ENCODE measurements at regions not wholly inside any gene's neighbourhood (a gene's known extent, or its start where the extent isn't known, plus 50 kb on each side); places are given as distances from the start of the nearest gene placed in this dataset.

GRCh38 chr14:38405851-38406635, 150.2 kb upstream of the CLEC14A start:
- intact Hi-C loops (cut with micrococcal nuclease), result no loop called here
- Mint-ChIP-seq H3K27me3 (ENCODE audit: low read depth) (no peaks in the 10 kb centered on the region), H3K9me3 (no peaks in the 10 kb centered on the region), H3K4me1 (ENCODE audit: low read depth) (no peaks in the 10 kb centered on the region), H3K36me3 (ENCODE audit: low read depth) (no peaks in the 10 kb centered on the region), H3K27ac (no peak overlapping the region), H3K4me3 (ENCODE audit: low read depth) (no peak overlapping the region)
- no peak for DNase-seq (ENCODE audit: low spot score)

DNA sequence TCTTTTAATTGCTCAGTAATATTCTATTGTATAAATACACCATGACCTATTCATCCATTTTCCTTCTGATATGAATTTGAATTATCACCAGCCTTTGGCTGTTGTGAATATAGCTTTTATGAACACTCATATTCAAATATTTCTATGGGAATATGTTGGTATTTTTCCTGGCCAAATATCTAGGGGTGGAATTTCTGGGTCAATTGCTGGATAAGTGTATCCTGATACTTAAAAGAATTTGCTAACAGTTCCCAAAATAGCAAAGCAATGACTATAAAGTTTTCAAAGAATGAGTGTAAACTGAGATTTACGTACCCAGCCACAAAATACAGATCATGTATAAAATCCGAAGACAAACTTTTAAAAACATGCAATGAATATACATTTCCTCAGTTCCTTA, 148.7 kb upstream of the CLEC14A start:
- intact Hi-C loops (cut with micrococcal nuclease), result no loop called here
- Mint-ChIP-seq H3K27ac (no peak overlapping the region), H3K27me3 (ENCODE audit: low read depth) (no peaks in the 10 kb centered on the region), H3K36me3 (ENCODE audit: low read depth) (no peaks in the 10 kb centered on the region), H3K4me3 (ENCODE audit: low read depth) (no peak overlapping the region), H3K9me3 (no peaks in the 10 kb centered on the region), H3K4me1 (ENCODE audit: low read depth) (no peaks in the 10 kb centered on the region)
- no peak for DNase-seq (ENCODE audit: low spot score)

DNA sequence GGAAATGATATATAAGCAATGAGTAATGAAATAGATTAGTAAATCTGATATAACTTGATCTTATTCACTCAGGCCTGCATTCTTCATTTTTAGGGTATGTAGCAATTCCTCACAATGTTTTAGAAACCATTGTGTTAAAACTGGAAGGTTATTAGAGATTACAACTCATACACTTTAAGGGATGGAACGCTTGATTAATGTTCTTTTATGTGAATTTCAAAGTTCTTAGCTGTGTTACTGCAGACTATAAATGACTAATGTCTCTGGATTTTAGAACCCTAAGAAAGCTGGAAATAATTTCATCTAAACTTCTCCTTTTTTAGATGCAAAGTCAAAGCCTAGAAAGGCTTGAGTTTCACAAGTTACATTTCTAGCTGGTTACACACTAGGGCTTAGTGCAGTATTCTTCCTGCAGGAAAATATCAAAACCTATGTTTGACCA, 148.2 kb upstream of the CLEC14A start:
- Mint-ChIP-seq H3K36me3 (ENCODE audit: low read depth) (no peaks in the 10 kb centered on the region), H3K4me1 (ENCODE audit: low read depth) (no peaks in the 10 kb centered on the region), H3K27me3 (ENCODE audit: low read depth) (no peaks in the 10 kb centered on the region), H3K4me3 (ENCODE audit: low read depth) (no peak overlapping the region), H3K9me3 (no peaks in the 10 kb centered on the region), H3K27ac (no peak overlapping the region)
- intact Hi-C loops (cut with micrococcal nuclease), result no loop called here
- DNase-seq (ENCODE audit: low spot score), result no peak

GRCh38 chr14:38400751-38401150, 144.9 kb upstream of the CLEC14A start:
- H3K27ac Mint-ChIP-seq, result no peak overlapping the region
- H3K36me3 Mint-ChIP-seq (ENCODE audit: low read depth), result no peaks in the 10 kb centered on the region
- DNase-seq (ENCODE audit: low spot score), result no peak
- no peaks in the 10 kb centered on the region for H3K27me3 Mint-ChIP-seq (ENCODE audit: low read depth)
- no peaks in the 10 kb centered on the region for H3K9me3 Mint-ChIP-seq
- no peak overlapping the region for H3K4me3 Mint-ChIP-seq (ENCODE audit: low read depth)
- H3K4me1 Mint-ChIP-seq (ENCODE audit: low read depth), result no peaks in the 10 kb centered on the region
- intact Hi-C loops (cut with micrococcal nuclease), result no loop called here

GRCh38 chr14:38399652-38400051, 143.8 kb upstream of the CLEC14A start:
- intact Hi-C loops (cut with micrococcal nuclease), result no loop called here

GRCh38 chr14:38394767-38395166, 138.9 kb upstream of the CLEC14A start:
- Mint-ChIP-seq H3K36me3 (ENCODE audit: low read depth) (no peaks in the 10 kb centered on the region), H3K9me3 (no peaks in the 10 kb centered on the region), H3K27me3 (ENCODE audit: low read depth) (no peaks in the 10 kb centered on the region), H3K4me1 (ENCODE audit: low read depth) (no peaks in the 10 kb centered on the region), H3K27ac (no peak overlapping the region), H3K4me3 (ENCODE audit: low read depth) (no peak overlapping the region)
- no peak for DNase-seq (ENCODE audit: low spot score)
- intact Hi-C loops (cut with micrococcal nuclease), result no loop called here

More at GRCh38 chr14:38399652-38400051, 143.8 kb upstream of the CLEC14A start:
- Mint-ChIP-seq H3K36me3 (ENCODE audit: low read depth) (no peaks in the 10 kb centered on the region), H3K27me3 (ENCODE audit: low read depth) (no peaks in the 10 kb centered on the region), H3K27ac (no peak overlapping the region), H3K9me3 (no peaks in the 10 kb centered on the region), H3K4me3 (ENCODE audit: low read depth) (no peak overlapping the region), H3K4me1 (ENCODE audit: low read depth) (no peaks in the 10 kb centered on the region)
- DNase-seq (ENCODE audit: low spot score), result no peak

GRCh38 chr14:38394064-38394463, 138.2 kb upstream of the CLEC14A start:
- Mint-ChIP-seq H3K27ac (no peak overlapping the region), H3K9me3 (no peaks in the 10 kb centered on the region), H3K4me1 (ENCODE audit: low read depth) (no peaks in the 10 kb centered on the region), H3K36me3 (ENCODE audit: low read depth) (no peaks in the 10 kb centered on the region), H3K4me3 (ENCODE audit: low read depth) (no peak overlapping the region), H3K27me3 (ENCODE audit: low read depth) (no peaks in the 10 kb centered on the region)
- intact Hi-C loops (cut with micrococcal nuclease), result no loop called here
- DNase-seq (ENCODE audit: low spot score), result no peak

DNA sequence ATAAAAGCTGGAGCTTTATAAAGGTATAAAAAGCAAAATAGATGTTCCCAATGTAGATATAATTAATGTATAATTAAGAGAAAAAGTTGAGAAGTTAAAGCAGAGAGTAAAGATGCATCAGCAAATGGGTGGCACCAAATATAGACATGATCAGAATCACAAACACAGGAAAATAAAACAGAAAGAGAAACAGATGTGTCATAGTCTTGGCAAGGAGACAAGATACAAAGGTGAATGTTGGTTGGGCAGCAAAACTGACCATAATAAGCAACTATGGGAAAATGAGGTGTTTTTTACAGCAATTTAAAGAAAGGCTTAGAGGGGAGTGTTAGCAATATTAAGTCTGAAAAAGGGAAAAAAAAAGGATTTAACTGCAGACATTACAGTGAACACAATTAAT, 135.4 kb upstream of the CLEC14A start:
- intact Hi-C loops (cut with micrococcal nuclease), result no loop called here
- no peak overlapping the region for H3K4me3 Mint-ChIP-seq (ENCODE audit: low read depth)
- H3K27me3 Mint-ChIP-seq (ENCODE audit: low read depth), result no peaks in the 10 kb centered on the region
- no peak for DNase-seq (ENCODE audit: low spot score)
- H3K36me3 Mint-ChIP-seq (ENCODE audit: low read depth), result no peaks in the 10 kb centered on the region
- no peak overlapping the region for H3K27ac Mint-ChIP-seq
- H3K4me1 Mint-ChIP-seq (ENCODE audit: low read depth), result no peaks in the 10 kb centered on the region
- H3K9me3 Mint-ChIP-seq, result no peaks in the 10 kb centered on the region

GRCh38 chr14:38389681-38390080, 133.8 kb upstream of the CLEC14A start:
- Mint-ChIP-seq H3K27me3 (ENCODE audit: low read depth) (no peaks in the 10 kb centered on the region), H3K4me1 (ENCODE audit: low read depth) (no peaks in the 10 kb centered on the region), H3K4me3 (ENCODE audit: low read depth) (no peak overlapping the region), H3K27ac (no peak overlapping the region), H3K36me3 (ENCODE audit: low read depth) (no peaks in the 10 kb centered on the region), H3K9me3 (no peaks in the 10 kb centered on the region)
- no peak for DNase-seq (ENCODE audit: low spot score)
- intact Hi-C loops (cut with micrococcal nuclease), result no loop called here

DNA sequence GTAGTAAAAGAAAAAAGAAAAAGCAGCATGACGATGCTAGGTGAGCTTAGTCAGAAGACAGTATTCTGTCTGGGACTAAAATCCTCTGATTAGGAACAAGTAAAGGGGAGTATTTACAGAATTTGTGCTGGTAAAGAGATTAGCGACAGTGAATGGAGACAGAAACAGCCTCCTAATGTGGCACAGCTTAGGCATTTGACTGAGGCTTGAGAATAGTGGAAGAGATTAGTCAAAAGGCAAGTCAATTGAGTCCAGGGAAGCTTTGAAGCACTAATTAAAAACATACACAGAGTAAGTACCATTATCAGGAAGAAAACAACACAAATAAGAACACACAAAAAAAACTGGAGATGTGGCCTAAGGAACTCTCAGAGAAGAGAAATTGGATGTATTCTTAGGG, 131.9 kb upstream of the CLEC14A start:
- no peak overlapping the region for H3K4me3 Mint-ChIP-seq (ENCODE audit: low read depth)
- no peak for DNase-seq (ENCODE audit: low spot score)
- no peaks in the 10 kb centered on the region for H3K27me3 Mint-ChIP-seq (ENCODE audit: low read depth)
- no peaks in the 10 kb centered on the region for H3K4me1 Mint-ChIP-seq (ENCODE audit: low read depth)
- H3K27ac Mint-ChIP-seq, result no peak overlapping the region
- no peaks in the 10 kb centered on the region for H3K9me3 Mint-ChIP-seq
- no peaks in the 10 kb centered on the region for H3K36me3 Mint-ChIP-seq (ENCODE audit: low read depth)
- intact Hi-C loops (cut with micrococcal nuclease), result no loop called here

- no peaks in the 10 kb centered on the region for H3K36me3 Mint-ChIP-seq (ENCODE audit: low read depth)
- H3K9me3 Mint-ChIP-seq, result no peaks in the 10 kb centered on the region
- no peaks in the 10 kb centered on the region for H3K4me1 Mint-ChIP-seq (ENCODE audit: low read depth)
- H3K27me3 Mint-ChIP-seq (ENCODE audit: low read depth), result no peaks in the 10 kb centered on the region
- H3K27ac Mint-ChIP-seq, result no peak overlapping the region
- intact Hi-C loops (cut with micrococcal nuclease), result no loop called here
- H3K4me3 Mint-ChIP-seq (ENCODE audit: low read depth), result no peak overlapping the region
- DNase-seq (ENCODE audit: low spot score), result no peak
These were observed 129.9 kb upstream of the CLEC14A start for GRCh38 chr14:38385836-38386235.

DNA sequence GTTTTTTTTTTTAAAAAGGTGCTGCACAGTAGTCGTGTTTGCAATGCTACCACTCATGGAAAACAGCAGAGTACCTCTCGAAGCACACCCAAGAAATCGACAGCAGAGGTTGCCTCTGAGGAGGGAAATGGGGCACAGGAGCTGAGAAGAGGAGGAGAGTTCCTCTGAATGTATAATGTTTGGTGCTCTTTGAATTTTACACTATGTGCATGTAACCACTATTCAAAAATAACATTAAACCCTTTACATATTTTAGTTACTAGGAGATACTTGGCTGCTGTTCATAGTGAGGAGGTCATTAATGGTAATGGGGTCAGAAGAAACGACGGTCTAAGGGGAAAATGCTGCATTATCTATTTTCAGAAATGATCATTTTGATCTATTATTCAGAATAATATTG, 129.4 kb upstream of the CLEC14A start:
- intact Hi-C loops (cut with micrococcal nuclease), result no loop called here

DNA sequence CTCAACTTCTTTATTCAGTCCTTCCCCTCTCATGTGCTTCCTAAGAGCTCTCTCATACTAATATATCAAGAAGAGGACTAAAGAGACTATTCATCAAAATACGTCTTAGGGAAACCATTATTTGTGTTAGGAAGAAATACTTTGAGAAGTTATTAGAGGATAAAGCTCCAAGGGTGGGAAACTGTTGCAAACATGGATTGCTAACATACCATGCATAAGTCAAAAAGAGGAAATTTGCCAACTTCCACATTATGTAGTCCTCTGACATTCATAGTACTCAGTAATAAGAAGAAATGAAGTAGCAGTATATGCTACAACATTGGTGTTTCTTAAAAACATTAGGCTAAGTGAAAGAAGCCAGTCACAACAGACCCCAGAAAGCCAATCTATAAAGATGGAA, 128.8 kb upstream of the CLEC14A start:
- DNase-seq (ENCODE audit: low spot score), result no peak
- Mint-ChIP-seq H3K27ac (no peak overlapping the region), H3K9me3 (no peaks in the 10 kb centered on the region), H3K27me3 (ENCODE audit: low read depth) (no peaks in the 10 kb centered on the region), H3K4me1 (ENCODE audit: low read depth) (no peaks in the 10 kb centered on the region), H3K4me3 (ENCODE audit: low read depth) (no peak overlapping the region), H3K36me3 (ENCODE audit: low read depth) (no peaks in the 10 kb centered on the region)
- intact Hi-C loops (cut with micrococcal nuclease), result no loop called here

More for the DNA sequence above, 129.4 kb upstream of the CLEC14A start:
- H3K27ac Mint-ChIP-seq, result no peak overlapping the region
- no peaks in the 10 kb centered on the region for H3K9me3 Mint-ChIP-seq
- no peaks in the 10 kb centered on the region for H3K36me3 Mint-ChIP-seq (ENCODE audit: low read depth)
- H3K4me1 Mint-ChIP-seq (ENCODE audit: low read depth), result no peaks in the 10 kb centered on the region
- no peak overlapping the region for H3K4me3 Mint-ChIP-seq (ENCODE audit: low read depth)
- DNase-seq (ENCODE audit: low spot score), result no peak
- no peaks in the 10 kb centered on the region for H3K27me3 Mint-ChIP-seq (ENCODE audit: low read depth)

- Mint-ChIP-seq H3K4me1 (ENCODE audit: low read depth) (no peaks in the 10 kb centered on the region), H3K4me3 (ENCODE audit: low read depth) (no peak overlapping the region), H3K27ac (no peak overlapping the region), H3K27me3 (ENCODE audit: low read depth) (no peaks in the 10 kb centered on the region), H3K36me3 (ENCODE audit: low read depth) (no peaks in the 10 kb centered on the region), H3K9me3 (no peaks in the 10 kb centered on the region)
- no peak for DNase-seq (ENCODE audit: low spot score)
- intact Hi-C loops (cut with micrococcal nuclease), result no loop called here
These were observed 112.0 kb upstream of the CLEC14A start for GRCh38 chr14:38367922-38368321.

Data from activated T-helper 2 cell treated with anti-CD3 and anti-CD28 coated beads, Interferon-gamma antibody, Interleukin-2, Interleukin-4, amounts not matched to agents 10 μg/mL and 5 μg/mL and 100 μg/mL, durations not matched to agents 14 hours and 24 hours and 36 hours (primary cell).